ENCODE measurements at regions not wholly inside any gene's neighbourhood (a gene's known extent, or its start where the extent isn't known, plus 50 kb on each side); places are given as distances from the start of the nearest gene placed in this dataset.

DNA sequence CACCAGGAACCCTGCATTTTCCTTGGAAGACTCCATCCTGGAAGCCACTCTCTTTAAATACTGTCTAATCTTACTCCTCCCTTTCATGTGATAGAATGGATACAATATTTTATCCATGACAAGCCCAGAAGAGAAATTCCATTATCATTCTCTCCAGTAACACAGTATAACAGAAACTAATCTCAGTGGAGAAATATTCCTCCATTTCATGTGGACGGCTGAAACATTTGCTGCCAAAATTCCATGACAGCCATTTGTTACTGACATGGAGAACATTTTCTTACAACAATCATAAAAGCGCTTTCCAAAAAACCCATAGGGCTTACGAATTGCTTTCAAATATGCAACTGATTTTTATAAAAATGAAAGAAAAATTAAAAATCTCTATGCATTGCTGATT, 392.8 kb upstream of the KLF6 start:
- intact Hi-C loops (cut with DNase I): no loop called here
- H3K27ac ChIP-seq: no peak overlapping the region
- peaks cover 0 to 5% of the 10 kb centered on the region in 2 donors for H3K4me1 ChIP-seq

DNA sequence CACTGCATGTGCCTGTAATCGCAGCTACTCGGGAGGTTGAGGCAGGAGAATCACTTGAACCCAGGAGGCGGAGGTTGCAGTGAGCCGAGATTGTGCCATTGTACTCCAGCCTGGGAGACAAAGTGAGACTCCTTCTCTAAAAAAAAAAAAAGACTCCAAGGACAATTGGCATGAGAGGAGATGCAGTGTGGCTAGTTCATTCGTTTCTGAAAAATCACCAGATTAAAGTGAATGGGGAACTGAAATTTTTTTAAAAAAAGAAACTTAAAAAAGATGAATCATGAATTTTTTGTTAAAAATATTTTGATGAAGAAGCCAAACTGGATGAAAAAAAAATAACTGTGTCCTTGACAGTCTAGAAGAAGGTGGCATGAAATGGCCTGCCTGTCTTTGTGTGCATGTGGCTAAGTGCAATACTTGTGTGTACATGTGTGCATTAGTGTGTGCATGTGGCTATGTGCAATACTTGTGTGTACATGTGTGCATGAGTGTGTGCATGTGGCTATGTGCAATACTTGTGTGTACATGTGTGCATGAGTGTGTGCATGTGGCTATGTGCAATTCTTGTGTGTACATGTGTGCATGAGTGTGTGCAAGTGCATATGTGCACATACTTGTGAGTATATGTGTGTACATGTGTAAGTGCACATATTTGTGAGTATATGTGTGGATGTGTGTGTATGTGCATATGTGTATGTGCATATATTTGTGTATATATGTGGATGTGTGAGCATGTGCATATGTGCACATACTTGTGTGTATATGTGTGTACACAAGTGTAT, 391.7 kb upstream of the KLF6 start:
- H3K27ac ChIP-seq: no peak overlapping the region
- H3K4me1 ChIP-seq: peaks cover 0 to 5% of the 10 kb centered on the region in 2 donors
- no peaks in the 10 kb centered on the region for H3K36me3 ChIP-seq
- no peak for ATAC-seq
- no peak overlapping the region for H3K4me3 ChIP-seq
- DNase-seq: no peak
- H3K9me3 ChIP-seq: peaks cover 0 to 3% of the 10 kb centered on the region in 2 donors
- no peaks in the 10 kb centered on the region for H3K27me3 ChIP-seq
- intact Hi-C loops (cut with DNase I): no loop called here
- TF ChIP-seq, protein P1, sequence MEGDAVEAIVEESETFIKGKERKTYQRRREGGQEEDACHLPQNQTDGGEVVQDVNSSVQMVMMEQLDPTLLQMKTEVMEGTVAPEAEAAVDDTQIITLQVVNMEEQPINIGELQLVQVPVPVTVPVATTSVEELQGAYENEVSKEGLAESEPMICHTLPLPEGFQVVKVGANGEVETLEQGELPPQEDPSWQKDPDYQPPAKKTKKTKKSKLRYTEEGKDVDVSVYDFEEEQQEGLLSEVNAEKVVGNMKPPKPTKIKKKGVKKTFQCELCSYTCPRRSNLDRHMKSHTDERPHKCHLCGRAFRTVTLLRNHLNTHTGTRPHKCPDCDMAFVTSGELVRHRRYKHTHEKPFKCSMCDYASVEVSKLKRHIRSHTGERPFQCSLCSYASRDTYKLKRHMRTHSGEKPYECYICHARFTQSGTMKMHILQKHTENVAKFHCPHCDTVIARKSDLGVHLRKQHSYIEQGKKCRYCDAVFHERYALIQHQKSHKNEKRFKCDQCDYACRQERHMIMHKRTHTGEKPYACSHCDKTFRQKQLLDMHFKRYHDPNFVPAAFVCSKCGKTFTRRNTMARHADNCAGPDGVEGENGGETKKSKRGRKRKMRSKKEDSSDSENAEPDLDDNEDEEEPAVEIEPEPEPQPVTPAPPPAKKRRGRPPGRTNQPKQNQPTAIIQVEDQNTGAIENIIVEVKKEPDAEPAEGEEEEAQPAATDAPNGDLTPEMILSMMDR (IDR thresholded peaks at IDR 0.05): no peak

More for the DNA sequence above, 392.8 kb upstream of the KLF6 start:
- Histone ChIP-seq H3K4me3 (no peak overlapping the region), H3K9me3 (peaks cover 0 to 3% of the 10 kb centered on the region in 2 donors), H3K27me3 (no peaks in the 10 kb centered on the region), H3K36me3 (no peaks in the 10 kb centered on the region)
- ATAC-seq (no peak), DNase-seq (peak in 1 of 4 donors; percentile 20)
- TF ChIP-seq, protein P1 (IDR thresholded peaks at IDR 0.05): no peak

DNA sequence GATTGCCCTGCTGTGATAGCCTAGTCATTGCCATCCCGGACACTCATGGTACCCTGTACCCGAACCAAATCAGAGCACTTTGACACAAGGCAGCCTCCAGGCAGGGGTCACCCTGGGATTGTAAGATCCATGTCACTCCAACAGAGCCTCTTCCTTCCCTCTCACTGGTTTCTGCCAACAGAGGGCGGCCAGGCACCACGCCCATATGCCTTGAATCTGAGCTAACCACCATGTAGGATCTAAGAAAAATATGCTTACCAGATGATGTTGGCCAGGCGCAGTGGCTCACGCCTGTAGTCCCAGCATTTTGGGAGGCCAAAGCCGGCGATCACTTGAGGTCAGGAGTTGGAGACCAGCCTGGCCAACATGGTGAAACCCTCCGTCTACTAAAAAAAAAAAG, 389.2 kb upstream of the KLF6 start:
- intact Hi-C loops (cut with DNase I): no loop called here

DNA sequence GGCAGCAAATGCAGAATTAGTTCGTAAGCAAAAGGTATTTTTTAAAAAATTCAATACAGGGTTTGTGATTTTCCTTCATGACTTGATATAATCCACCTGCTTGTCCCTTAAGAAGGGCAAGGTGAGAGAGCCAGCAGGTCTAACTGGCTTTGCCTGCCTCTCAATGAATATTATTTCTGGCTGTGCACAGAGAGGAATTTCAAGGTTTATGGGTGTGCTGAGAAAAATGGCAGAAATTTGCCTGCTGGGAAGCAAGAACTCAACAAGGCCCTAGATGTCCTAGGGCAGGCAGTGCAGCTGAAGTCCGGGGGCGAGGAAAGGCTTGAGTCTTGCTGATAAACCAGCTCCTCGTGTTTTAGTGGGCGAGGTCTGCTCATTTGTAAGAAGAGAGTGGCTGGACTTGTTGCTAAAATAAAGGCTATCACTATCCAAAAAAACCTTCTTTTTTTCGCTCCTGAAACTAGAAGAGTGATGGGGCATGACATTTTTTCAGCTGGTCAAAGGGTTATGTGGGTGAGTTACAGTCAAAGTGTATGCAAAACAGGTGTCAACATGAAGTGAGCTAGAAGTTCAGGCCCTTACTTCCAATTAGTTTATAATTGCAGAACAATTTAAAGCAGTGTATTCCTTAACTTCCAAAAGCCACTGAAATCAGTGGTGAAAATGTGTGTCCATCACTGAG, 385.8 kb upstream of the KLF6 start:
- DNase-seq: peak in 1 of 4 donors; percentile 22
- no peaks in the 10 kb centered on the region for H3K4me1 ChIP-seq
- peaks cover 0 to 3% of the 10 kb centered on the region in 2 donors for H3K9me3 ChIP-seq
- ATAC-seq: no peak
- H3K27me3 ChIP-seq: no peaks in the 10 kb centered on the region
- intact Hi-C loops (cut with DNase I): no loop called here
- TF ChIP-seq, protein P1 (IDR thresholded peaks at IDR 0.05): no peak
- H3K4me3 ChIP-seq: no peak overlapping the region
- H3K27ac ChIP-seq: no peak overlapping the region
- no peaks in the 10 kb centered on the region for H3K36me3 ChIP-seq

More for the DNA sequence above, 389.2 kb upstream of the KLF6 start:
- TF ChIP-seq, protein P1 (IDR thresholded peaks at IDR 0.05): no peak
- Histone ChIP-seq H3K9me3 (peaks cover 0 to 3% of the 10 kb centered on the region in 2 donors), H3K36me3 (no peaks in the 10 kb centered on the region), H3K27ac (no peak overlapping the region), H3K27me3 (no peaks in the 10 kb centered on the region), H3K4me1 (peaks cover 0 to 5% of the 10 kb centered on the region in 2 donors), H3K4me3 (no peak overlapping the region)
- ATAC-seq (no peak), DNase-seq (no peak)

DNA sequence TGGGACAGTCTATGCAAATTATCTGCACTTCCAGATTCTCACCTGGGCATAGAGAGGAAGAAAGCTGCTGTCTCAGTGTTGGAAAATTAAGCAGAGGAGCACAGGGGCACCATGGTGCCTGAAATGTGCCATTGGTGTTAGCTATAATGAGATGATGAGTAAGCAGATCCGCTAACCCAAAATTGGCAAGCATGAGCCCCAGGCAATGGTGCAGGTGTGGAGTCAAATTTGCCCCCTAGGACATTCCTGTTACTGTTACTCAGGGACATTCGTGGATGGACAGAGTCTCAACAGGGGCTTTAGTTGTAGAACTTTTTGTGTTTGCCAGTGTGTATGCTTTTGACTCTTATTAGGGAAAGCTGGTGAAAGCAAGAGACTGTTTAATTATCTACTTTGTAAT, 385.2 kb upstream of the KLF6 start:
- H3K36me3 ChIP-seq: no peaks in the 10 kb centered on the region
- no peaks in the 10 kb centered on the region for H3K4me1 ChIP-seq
- no peaks in the 10 kb centered on the region for H3K27me3 ChIP-seq
- ATAC-seq: no peak
- TF ChIP-seq, protein P1 (IDR thresholded peaks at IDR 0.05): no peak
- no peak for DNase-seq
- no peak overlapping the region for H3K27ac ChIP-seq
- H3K4me3 ChIP-seq: no peak overlapping the region
- intact Hi-C loops (cut with DNase I): no loop called here
- peaks cover 0 to 3% of the 10 kb centered on the region in 2 donors for H3K9me3 ChIP-seq

All from left lung (tissue), 4 donors.